AG04449 (cell line): ENCODE measurements at regions not wholly inside any gene's neighbourhood (a gene's known extent, or its start where the extent isn't known, plus 50 kb on each side); places are given as distances from the start of the nearest gene placed in this dataset.

Source experiments
- CTCF ChIA-PET: fragments of 350-600 bp; formaldehyde crosslinking; extraction: SDS; loops from one replicate; lab custom pipeline; 2021; ENCODE audit warnings: antibody characterized with exemption; lab: Yijun Ruan, JAX
- POLR2A ChIA-PET: fragments of 400-600, 350-600 bp; formaldehyde crosslinking; extraction: SDS; loops from one replicate; lab custom pipeline; 2020; ENCODE audit warnings: antibody characterized with exemption, inconsistent platforms; lab: Yijun Ruan, JAX
- DNase-seq: peaks from one replicate; pipeline ENCODE4 v3.0.0-alpha.2; 2010; ENCODE audit warnings: low read depth, low spot score
- H3K4me3 ChIP-seq: 2 replicates; pipeline ENCODE4 v1.5.1; 2011; ENCODE audit warnings: low read depth, mild to moderate bottlenecking, control low read depth, low read length
- CTCF ChIP-seq: IDR thresholded peaks from one replicate; pipeline ENCODE4 v1.5.1; 2011; ENCODE audit warnings: mild to moderate bottlenecking, moderate library complexity, low read length, control low read depth, inconsistent platforms; ENCODE audit not compliant: insufficient read depth; ENCODE audit errors: missing control alignments

GRCh38 chr1:201692555-201693394, 136.2 kb upstream of the IPO9 start:
- DNase-seq, result no peak
- TF ChIP-seq CTCF, result no peak
- POLR2A ChIA-PET, result interaction anchor here (0.6 kb wide), 1 partner anchor 9 kb away, joined by 3 read pairs; no protein-coding TSS in a partner anchor
- CTCF ChIA-PET, result interaction anchor here (1.3 to 5.4 kb wide), 5 partner anchors 11 to 133 kb away, joined by 3 to 44 read pairs (median 7); no protein-coding TSS in a partner anchor
- H3K4me3 ChIP-seq, result no peak overlapping the region

- CTCF ChIA-PET, result interaction anchor here (0.8 to 5.4 kb wide), 6 partner anchors 10 to 164 kb away, joined by 3 to 44 read pairs (median 18); no protein-coding TSS in a partner anchor
- TF ChIP-seq CTCF, result no peak
- no peak for DNase-seq
- H3K4me3 ChIP-seq, result no peak overlapping the region
- POLR2A ChIA-PET, result no interaction called here
Measured at GRCh38 chr1:201693890-201694607, 134.9 kb upstream of the IPO9 start.

- ChIA-PET POLR2A (no interaction called here), CTCF (interaction anchor here (0.7 to 5.4 kb wide), 7 partner anchors 8 to 164 kb away, joined by 3 to 44 read pairs (median 4); no protein-coding TSS in a partner anchor)
- TF ChIP-seq CTCF, result no peak
- no peak for DNase-seq
- no peak overlapping the region for H3K4me3 ChIP-seq
Measured at GRCh38 chr1:201694608-201695335, 134.2 kb upstream of the IPO9 start.

GRCh38 chr1:201695607-201696006, 133.3 kb upstream of the IPO9 start:
- ChIA-PET CTCF (interaction anchor here (0.7 to 5.4 kb wide), 7 partner anchors 8 to 165 kb away, joined by 3 to 44 read pairs (median 7); no protein-coding TSS in a partner anchor), POLR2A (interaction anchor here (0.9 to 1.4 kb wide), 3 partner anchors 18 to 133 kb away, joined by 3 to 8 read pairs (median 4); no protein-coding TSS in a partner anchor)
- no peak overlapping the region for H3K4me3 ChIP-seq
- TF ChIP-seq CTCF, result no peak
- no peak for DNase-seq

- DNase-seq, result peak; percentile 74
- peak overlapping the region; percentile 9; the same call in 1 of the 2 replicates for H3K4me3 ChIP-seq
- ChIA-PET CTCF (interaction anchor here (0.7 to 5.4 kb wide), 11 partner anchors 8 to 192 kb away, joined by 3 to 44 read pairs (median 7); no protein-coding TSS in a partner anchor), POLR2A (interaction anchor here (0.9 to 1.4 kb wide), 5 partner anchors 17 to 134 kb away, joined by 3 to 8 read pairs (median 3); no protein-coding TSS in a partner anchor)
- no peak for TF ChIP-seq CTCF
Measured at GRCh38 chr1:201696217-201696761, 132.7 kb upstream of the IPO9 start.
